H9 (cell line): ENCODE measurements at regions not wholly inside any gene's neighbourhood (a gene's known extent, or its start where the extent isn't known, plus 50 kb on each side); places are given as distances from the start of the nearest gene placed in this dataset.

ENCODE experiments used
- DNase-seq: peaks from one replicate; pipeline ENCODE4 v3.0.0-alpha.2; 2017
- H2AFZ ChIP-seq: one replicate; pipeline ENCODE4 v1.6.1; 2013; ENCODE audit warnings: mild to moderate bottlenecking, low read length, control low read depth, moderate library complexity
- H2AK5ac ChIP-seq: 2 replicates; pipeline ENCODE4 v1.6.1; 2013; ENCODE audit warnings: low read length, control low read depth, mixed read lengths; ENCODE audit not compliant: insufficient read length
- H2BK120ac ChIP-seq: one replicate; pipeline ENCODE4 v1.6.1; 2013; ENCODE audit warnings: low read depth, mild to moderate bottlenecking, low read length, control low read depth, inconsistent platforms; ENCODE audit not compliant: poor library complexity, severe bottlenecking
- H2BK12ac ChIP-seq: 2 replicates; pipeline ENCODE4 v1.6.1; 2013; ENCODE audit warnings: low read length, control low read depth, mixed read lengths, low read depth; ENCODE audit not compliant: insufficient read length
- H2BK15ac ChIP-seq: 2 replicates; pipeline ENCODE4 v1.6.1; 2013; ENCODE audit warnings: low read depth, low read length, control low read depth
- H2BK20ac ChIP-seq: one replicate; pipeline ENCODE4 v1.6.1; 2013; ENCODE audit warnings: low read depth, mild to moderate bottlenecking, low read length, control low read depth, inconsistent platforms; ENCODE audit not compliant: poor library complexity, severe bottlenecking
- H2BK5ac ChIP-seq: 2 replicates; pipeline ENCODE4 v1.6.1; 2013; ENCODE audit warnings: low read length, control low read depth, mixed read lengths; ENCODE audit not compliant: insufficient read length
- H3K14ac ChIP-seq: 2 replicates; pipeline ENCODE4 v1.6.1; 2013; ENCODE audit warnings: low read length, control low read depth; ENCODE audit not compliant: insufficient read depth
- H3K18ac ChIP-seq: 2 replicates; pipeline ENCODE4 v1.6.1; 2013; ENCODE audit warnings: low read depth, mild to moderate bottlenecking, mixed read lengths, low read length, control low read depth; ENCODE audit not compliant: insufficient read length
- H3K23ac ChIP-seq: 2 replicates; pipeline ENCODE4 v1.6.1; 2013; ENCODE audit warnings: low read length, control low read depth, mixed read lengths, low read depth; ENCODE audit not compliant: insufficient read length
- H3K23me2 ChIP-seq: 2 replicates; pipeline ENCODE4 v1.6.1; 2013; ENCODE audit warnings: low read depth, mild to moderate bottlenecking, mixed read lengths, low read length, control low read depth; ENCODE audit not compliant: insufficient read length, poor library complexity, severe bottlenecking
- H3K27ac ChIP-seq: 2 replicates; pipeline ENCODE4 v1.5.1; 2013; ENCODE audit warnings: low read length, control low read depth, mixed read lengths, low read depth; ENCODE audit not compliant: insufficient read length
- H3K27me3 ChIP-seq: 2 replicates; pipeline ENCODE4 v1.6.1; 2013; ENCODE audit warnings: low read length, control low read depth, inconsistent platforms; ENCODE audit not compliant: insufficient read depth
- H3K4ac ChIP-seq: 2 replicates; pipeline ENCODE4 v1.6.1; 2013; ENCODE audit warnings: low read depth, mild to moderate bottlenecking, control low read depth, inconsistent platforms, low read length, moderate library complexity
- H3K4me1 ChIP-seq: 2 replicates; pipeline ENCODE4 v1.6.1; 2013; ENCODE audit warnings: low read length, control low read depth, inconsistent platforms; ENCODE audit not compliant: insufficient read depth
- H3K4me2 ChIP-seq: 2 replicates; pipeline ENCODE4 v1.6.1; 2013; ENCODE audit warnings: low read length, control low read depth, mixed read lengths; ENCODE audit not compliant: insufficient read length, insufficient read depth
- H3K56ac ChIP-seq: 2 replicates; pipeline ENCODE4 v1.6.1; 2013; ENCODE audit warnings: low read depth, mild to moderate bottlenecking, mixed read lengths, low read length, control low read depth; ENCODE audit not compliant: insufficient read length
- H3K79me1 ChIP-seq: 2 replicates; pipeline ENCODE4 v1.6.1; 2013; ENCODE audit warnings: low read depth, mild to moderate bottlenecking, moderate library complexity, low read length, control low read depth, inconsistent platforms; ENCODE audit not compliant: insufficient read depth, poor library complexity, severe bottlenecking
- H3K79me2 ChIP-seq: 2 replicates; pipeline ENCODE4 v1.6.1; 2013; ENCODE audit warnings: low read length, control low read depth, inconsistent platforms; ENCODE audit not compliant: insufficient read depth
- H3K9ac ChIP-seq: 2 replicates; pipeline ENCODE4 v1.6.1; 2013; ENCODE audit warnings: low read length, control low read depth, mixed read lengths; ENCODE audit not compliant: insufficient read length; ENCODE audit errors: extremely low read depth
- H3K9me3 ChIP-seq: one replicate; pipeline ENCODE4 v1.6.1; 2013; ENCODE audit warnings: low read depth, low read length, inconsistent platforms; ENCODE audit not compliant: control insufficient read depth
- H3T11ph ChIP-seq: one replicate; pipeline ENCODE4 v1.6.1; 2013; ENCODE audit warnings: mild to moderate bottlenecking, low read length, control low read depth, inconsistent platforms
- H4K20me1 ChIP-seq: one replicate; pipeline ENCODE4 v1.6.1; 2013; ENCODE audit not compliant: control insufficient read depth, insufficient read length, insufficient read depth
- H4K5ac ChIP-seq: 2 replicates; pipeline ENCODE4 v1.6.1; 2013; ENCODE audit warnings: low read depth, mild to moderate bottlenecking, mixed read lengths, low read length, control low read depth; ENCODE audit not compliant: insufficient read length
- H4K8ac ChIP-seq: replicated peaks from 2 replicates; pipeline ENCODE4 v1.6.1; 2013; ENCODE audit warnings: low read length, control low read depth, mixed read lengths, low read depth; ENCODE audit not compliant: insufficient read length
- H4K91ac ChIP-seq: 2 replicates; pipeline ENCODE4 v1.6.1; 2013; ENCODE audit warnings: low read depth, mild to moderate bottlenecking, moderate library complexity, mixed read lengths, low read length, control low read depth; ENCODE audit not compliant: insufficient read length
- H3K27ac Mint-ChIP-seq, 3 experiments: 2 replicates in 2 of 3; 3 replicates in 1 of 3; pipeline ENCODE4 v1.8.0; 2020 to 2021; ENCODE audit warnings: mixed read lengths in 3 of 3, mild to moderate bottlenecking in 1 of 3, moderate library complexity in 1 of 3
- H3K27me3 Mint-ChIP-seq: 2 replicates; pipeline ENCODE4 v1.8.0; 2021; ENCODE audit warnings: low read depth, mild to moderate bottlenecking, moderate library complexity, mixed read lengths
- H3K36me3 Mint-ChIP-seq, 3 experiments: 2 replicates in 2 of 3; 3 replicates in 1 of 3; pipeline ENCODE4 v1.8.0; 2020 to 2021; ENCODE audit warnings: low read depth in 3 of 3, mixed read lengths in 3 of 3; ENCODE audit not compliant: insufficient read depth in 1 of 3
- H3K4me1 Mint-ChIP-seq, 2 experiments: 2 replicates each; pipeline ENCODE4 v1.8.0; 2020; ENCODE audit warnings: mixed read lengths in 2 of 2
- H3K4me3 Mint-ChIP-seq, 2 experiments: 2 replicates in 1 of 2; 3 replicates in 1 of 2; pipeline ENCODE4 v1.8.0; 2020 to 2021; ENCODE audit warnings: mild to moderate bottlenecking in 2 of 2, mixed read lengths in 2 of 2, moderate library complexity in 1 of 2
- H3K9me3 Mint-ChIP-seq, 2 experiments: 2 replicates in 1 of 2; 3 replicates in 1 of 2; pipeline ENCODE4 v1.8.0; 2020; ENCODE audit warnings: mild to moderate bottlenecking in 2 of 2, mixed read lengths in 2 of 2, moderate library complexity in 1 of 2
- CTCF ChIP-seq: fragments of 200-600 bp; sonication (generic); conservative IDR thresholded peaks from 3 replicates; pipeline ENCODE4 v1.8.0; 2021; ENCODE audit warnings: antibody characterized with exemption, mild to moderate bottlenecking
- WGBS: extraction: QIAGEN DNeasy Blood & Tissue Kit; methylation state at CpG from one replicate; pipeline ENCODE4 v1.1.7; 2013; ENCODE audit warnings: missing lambda C conversion rate, low lambda C conversion rate, mixed read lengths; ENCODE audit not compliant: insufficient read length; ENCODE audit errors: extremely low coverage; 5-methylcytosine and 5-hydroxymethylcytosine counted together

GRCh38 chr10:78609976-78610375, 458.8 kb upstream of the ZMIZ1 start:
- no peak overlapping the region for H3K27ac Mint-ChIP-seq
- 0 out of 4 replicates have a peak, but pooled peaks cover under 1 to 2% of the 10 kb centered on the region in 2 experiments for H3K4me1 Mint-ChIP-seq
- H3K27me3 Mint-ChIP-seq = peaks cover 11% of the 10 kb centered on the region
- Histone ChIP-seq H3K9me3 (no peaks in the 10 kb centered on the region), H3K18ac (no peak overlapping the region), H4K8ac (no peak overlapping the region), H2AFZ (no peak overlapping the region), H2BK5ac (no peak overlapping the region), H4K5ac (no peak overlapping the region), H3T11ph (no peak overlapping the region), H2AK5ac (no peak overlapping the region), H2BK12ac (no peak overlapping the region), H3K56ac (no peak overlapping the region), H3K23ac (no peak overlapping the region), H3K23me2 (no peaks in the 10 kb centered on the region), H2BK120ac (no peak overlapping the region), H3K27me3 (no peaks in the 10 kb centered on the region), H3K4me2 (no peak overlapping the region), H3K79me2 (no peaks in the 10 kb centered on the region), H3K14ac (no peak overlapping the region), H3K4ac (no peak overlapping the region), H2BK15ac (no peak overlapping the region), H2BK20ac (no peak overlapping the region), H3K27ac (no peak overlapping the region), H3K4me1 (no peaks in the 10 kb centered on the region), H4K91ac (no peak overlapping the region), H4K20me1 (no peaks in the 10 kb centered on the region), H3K9ac (no peak overlapping the region), H3K79me1 (no peaks in the 10 kb centered on the region)
- no peak for TF ChIP-seq CTCF
- DNase-seq = no peak
- H3K9me3 Mint-ChIP-seq = peaks cover 6 to 7% of the 10 kb centered on the region in 2 experiments; a peak in 3 of 5 replicates
- H3K4me3 Mint-ChIP-seq = no peak overlapping the region
- no CpG with 5 or more reads among the region's 1 CpG for WGBS
- H3K36me3 Mint-ChIP-seq = peaks cover 0 to 2% (median 0%) of the 10 kb centered on the region in 3 experiments; a peak in 1 of 7 replicates
